ENCODE measurements at regions not wholly inside any gene's neighbourhood (a gene's known extent, or its start where the extent isn't known, plus 50 kb on each side); places are given as distances from the start of the nearest gene placed in this dataset.

DNA sequence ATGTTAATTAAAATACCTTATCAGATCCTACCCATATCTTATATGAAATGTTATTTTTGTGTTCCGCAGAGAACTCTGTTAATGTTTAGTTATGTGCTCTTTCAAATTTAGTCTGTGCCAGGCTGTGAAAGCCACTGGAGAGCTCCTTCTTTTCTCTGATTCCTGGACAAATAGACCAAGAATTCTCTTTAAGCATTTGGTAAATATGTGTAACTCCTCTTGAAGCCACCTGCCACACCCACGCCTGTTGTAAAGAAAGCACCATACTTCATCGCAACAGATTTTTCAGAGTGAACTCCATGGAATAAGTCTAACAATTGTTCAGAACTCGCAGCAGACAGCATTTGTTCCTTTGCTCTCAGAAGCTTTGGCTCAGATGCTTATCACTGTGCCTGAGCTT, 301.1 kb downstream of the FAM170A start:
- no peak for TF ChIP-seq EZH2 (IDR thresholded peaks at IDR 0.05; ENCODE audit: insufficient read depth, low read length)
- TF ChIP-seq, protein P1, sequence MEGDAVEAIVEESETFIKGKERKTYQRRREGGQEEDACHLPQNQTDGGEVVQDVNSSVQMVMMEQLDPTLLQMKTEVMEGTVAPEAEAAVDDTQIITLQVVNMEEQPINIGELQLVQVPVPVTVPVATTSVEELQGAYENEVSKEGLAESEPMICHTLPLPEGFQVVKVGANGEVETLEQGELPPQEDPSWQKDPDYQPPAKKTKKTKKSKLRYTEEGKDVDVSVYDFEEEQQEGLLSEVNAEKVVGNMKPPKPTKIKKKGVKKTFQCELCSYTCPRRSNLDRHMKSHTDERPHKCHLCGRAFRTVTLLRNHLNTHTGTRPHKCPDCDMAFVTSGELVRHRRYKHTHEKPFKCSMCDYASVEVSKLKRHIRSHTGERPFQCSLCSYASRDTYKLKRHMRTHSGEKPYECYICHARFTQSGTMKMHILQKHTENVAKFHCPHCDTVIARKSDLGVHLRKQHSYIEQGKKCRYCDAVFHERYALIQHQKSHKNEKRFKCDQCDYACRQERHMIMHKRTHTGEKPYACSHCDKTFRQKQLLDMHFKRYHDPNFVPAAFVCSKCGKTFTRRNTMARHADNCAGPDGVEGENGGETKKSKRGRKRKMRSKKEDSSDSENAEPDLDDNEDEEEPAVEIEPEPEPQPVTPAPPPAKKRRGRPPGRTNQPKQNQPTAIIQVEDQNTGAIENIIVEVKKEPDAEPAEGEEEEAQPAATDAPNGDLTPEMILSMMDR (IDR thresholded peaks at IDR 0.05; ENCODE audit: insufficient read depth, low read depth, low read length): no peak
